ENCODE measurements at regions not wholly inside any gene's neighbourhood (a gene's known extent, or its start where the extent isn't known, plus 50 kb on each side); places are given as distances from the start of the nearest gene placed in this dataset.

GRCh38 chr2:201957091-201957490 lies 76.6 kb upstream of the FZD7 start:
- Histone ChIP-seq H4K20me1 (no peaks in the 10 kb centered on the region), H3K9ac (no peak overlapping the region), H3K4me2 (no peak overlapping the region), H3K27ac (no peak overlapping the region), H3K27me3 (no peaks in the 10 kb centered on the region), H3K4me3 (no peak overlapping the region), H3K9me3 (no peaks in the 10 kb centered on the region), H3K4me1 (peaks cover 40% of the 10 kb centered on the region), H3K36me3 (no peaks in the 10 kb centered on the region)
- no peak for TF ChIP-seq Cebpa-rat (IDR thresholded peaks at IDR 0.05)

- TF ChIP-seq Cebpa-rat (IDR thresholded peaks at IDR 0.05), result no peak
- peaks cover 47% of the 10 kb centered on the region for H3K4me1 ChIP-seq
- H3K27me3 ChIP-seq, result no peaks in the 10 kb centered on the region
- no peaks in the 10 kb centered on the region for H4K20me1 ChIP-seq
- H3K4me2 ChIP-seq, result no peak overlapping the region
- H3K9ac ChIP-seq, result no peak overlapping the region
- H3K36me3 ChIP-seq, result no peaks in the 10 kb centered on the region
- H3K4me3 ChIP-seq, result no peak overlapping the region
- H3K27ac ChIP-seq, result no peak overlapping the region
- peaks cover 9% of the 10 kb centered on the region; the same call in 1 of the 2 replicates for H3K9me3 ChIP-seq
Measured at GRCh38 chr2:201959198-201959597, 74.5 kb upstream of the FZD7 start.

- TF ChIP-seq Cebpa-rat (IDR thresholded peaks at IDR 0.05), result no peak
- no peak overlapping the region for H3K9ac ChIP-seq
- peaks cover 47% of the 10 kb centered on the region for H3K4me1 ChIP-seq
- no peaks in the 10 kb centered on the region for H3K27me3 ChIP-seq
- H3K9me3 ChIP-seq, result peaks cover 9% of the 10 kb centered on the region; the same call in 1 of the 2 replicates
- no peaks in the 10 kb centered on the region for H3K36me3 ChIP-seq
- H3K27ac ChIP-seq, result no peak overlapping the region
- no peak overlapping the region for H3K4me3 ChIP-seq
- no peaks in the 10 kb centered on the region for H4K20me1 ChIP-seq
- no peak overlapping the region for H3K4me2 ChIP-seq
Measured at GRCh38 chr2:201959626-201960025, 74.0 kb upstream of the FZD7 start.

GRCh38 chr2:201960305-201960704 lies 73.3 kb upstream of the FZD7 start:
- no peak overlapping the region for H3K4me3 ChIP-seq
- peak overlapping the region; percentile 79 for H3K4me2 ChIP-seq
- H3K9me3 ChIP-seq, result peaks cover 9% of the 10 kb centered on the region; the same call in 1 of the 2 replicates
- peaks cover 53% of the 10 kb centered on the region for H3K4me1 ChIP-seq
- H3K27me3 ChIP-seq, result no peaks in the 10 kb centered on the region
- H3K36me3 ChIP-seq, result no peaks in the 10 kb centered on the region
- H3K27ac ChIP-seq, result no peak overlapping the region
- no peaks in the 10 kb centered on the region for H4K20me1 ChIP-seq
- H3K9ac ChIP-seq, result no peak overlapping the region
- TF ChIP-seq Cebpa-rat (IDR thresholded peaks at IDR 0.05), result no peak

- Histone ChIP-seq H3K4me3 (no peak overlapping the region), H3K27ac (peak overlapping the region; percentile 54; the same call in 1 of the 2 replicates), H3K4me2 (peak overlapping the region; percentile 79), H3K27me3 (no peaks in the 10 kb centered on the region), H3K36me3 (no peaks in the 10 kb centered on the region), H3K9ac (no peak overlapping the region), H3K4me1 (peaks cover 64% of the 10 kb centered on the region), H4K20me1 (no peaks in the 10 kb centered on the region), H3K9me3 (peaks cover 9% of the 10 kb centered on the region; the same call in 1 of the 2 replicates)
- TF ChIP-seq Cebpa-rat (IDR thresholded peaks at IDR 0.05), result no peak
Measured at GRCh38 chr2:201961401-201961800, 72.3 kb upstream of the FZD7 start.

- no peaks in the 10 kb centered on the region for H3K27me3 ChIP-seq
- H3K4me2 ChIP-seq, result peak overlapping the region; percentile 91
- no peak for TF ChIP-seq Cebpa-rat (IDR thresholded peaks at IDR 0.05)
- H3K9ac ChIP-seq, result no peak overlapping the region
- peaks cover 9% of the 10 kb centered on the region; the same call in 1 of the 2 replicates for H3K9me3 ChIP-seq
- no peaks in the 10 kb centered on the region for H4K20me1 ChIP-seq
- no peaks in the 10 kb centered on the region for H3K36me3 ChIP-seq
- H3K4me3 ChIP-seq, result no peak overlapping the region
- peak overlapping the region; percentile 29; the same call in 1 of the 2 replicates for H3K27ac ChIP-seq
- peaks cover 78% of the 10 kb centered on the region for H3K4me1 ChIP-seq
Measured at GRCh38 chr2:201962774-201963562, 70.7 kb upstream of the FZD7 start.

- H3K4me2 ChIP-seq, result peak overlapping the region; percentile 91
- H3K27ac ChIP-seq, result peak overlapping the region; percentile 89
Measured at GRCh38 chr2:201964011-201964410, 69.6 kb upstream of the FZD7 start.

GRCh38 chr2:201964631-201965206 lies 68.9 kb upstream of the FZD7 start:
- Histone ChIP-seq H3K4me2 (peak overlapping the region; percentile 91), H4K20me1 (no peaks in the 10 kb centered on the region), H3K9ac (peak overlapping the region; percentile 74), H3K27me3 (no peaks in the 10 kb centered on the region), H3K27ac (peak overlapping the region; percentile 89), H3K4me1 (peaks cover 86% of the 10 kb centered on the region), H3K36me3 (no peaks in the 10 kb centered on the region), H3K9me3 (peaks cover 9% of the 10 kb centered on the region; the same call in 1 of the 2 replicates), H3K4me3 (peak overlapping the region; percentile 47)
- TF ChIP-seq Cebpa-rat (IDR thresholded peaks at IDR 0.05), result no peak

More at GRCh38 chr2:201964011-201964410, 69.6 kb upstream of the FZD7 start:
- Histone ChIP-seq H3K36me3 (no peaks in the 10 kb centered on the region), H4K20me1 (no peaks in the 10 kb centered on the region), H3K4me3 (no peak overlapping the region), H3K9me3 (peaks cover 9% of the 10 kb centered on the region; the same call in 1 of the 2 replicates), H3K9ac (no peak overlapping the region), H3K27me3 (no peaks in the 10 kb centered on the region), H3K4me1 (peaks cover 84% of the 10 kb centered on the region)
- TF ChIP-seq Cebpa-rat (IDR thresholded peaks at IDR 0.05), result no peak

- peaks cover 80% of the 10 kb centered on the region for H3K4me1 ChIP-seq
- H3K4me3 ChIP-seq, result peak overlapping the region; percentile 47; the same call in 1 of the 2 replicates
- peak overlapping the region; percentile 89 for H3K27ac ChIP-seq
- TF ChIP-seq Cebpa-rat (IDR thresholded peaks at IDR 0.05), result no peak
- H3K9me3 ChIP-seq, result peaks cover 9% of the 10 kb centered on the region; the same call in 1 of the 2 replicates
- no peaks in the 10 kb centered on the region for H4K20me1 ChIP-seq
- peak overlapping the region; percentile 91 for H3K4me2 ChIP-seq
- peak overlapping the region; percentile 74; the same call in 1 of the 2 replicates for H3K9ac ChIP-seq
- no peaks in the 10 kb centered on the region for H3K36me3 ChIP-seq
- H3K27me3 ChIP-seq, result no peaks in the 10 kb centered on the region
Measured at GRCh38 chr2:201965550-201965949, 68.1 kb upstream of the FZD7 start.
